ENCODE measurements at regions not wholly inside any gene's neighbourhood (a gene's known extent, or its start where the extent isn't known, plus 50 kb on each side); places are given as distances from the start of the nearest gene placed in this dataset.

GRCh38 chr5:152306386-152306785 is 98.7 kb downstream of the NMUR2 start:
- H3K4me1 ChIP-seq (ENCODE audit: control insufficient read depth in 1 of 2, insufficient read depth in 2 of 2, low read length in 2 of 2) = no peaks in the 10 kb centered on the region
- CTCF ChIA-PET = no interaction called here

More at GRCh38 chr5:152306386-152306785, 98.7 kb downstream of the NMUR2 start:
- H3K9me2 ChIP-seq (ENCODE audit: insufficient read depth) = no peaks in the 10 kb centered on the region
- ChIA-PET POLR2A (no interaction called here), RAD21 (ENCODE audit: low non-redundant PET in 1 of 2, low total read pairs in 2 of 2, uncharacterized antibody in 2 of 2, unreplicated experiment in 2 of 2) (no interaction called here)
- H3K36me3 ChIP-seq (ENCODE audit: control insufficient read depth in 1 of 2, insufficient read depth in 2 of 2, low read length in 2 of 2) = no peaks in the 10 kb centered on the region
- ATAC-seq (no peak), DNase-seq (ENCODE audit: low read depth, low spot score) (no peak)
- H3K4me3 ChIP-seq (replicated peaks in 1 of 2; ENCODE audit: low read depth in 1 of 2, low read length in 2 of 2) = no peak overlapping the region
- H3K27me3 ChIP-seq (ENCODE audit: insufficient read depth, low read length) = 0 out of 2 replicates have a peak, but pooled peaks cover 3% of the 10 kb centered on the region
- H4K20me1 ChIP-seq (ENCODE audit: insufficient read depth) = no peaks in the 10 kb centered on the region
- no peak overlapping the region for H3K4me2 ChIP-seq (ENCODE audit: low read length)
- H3K9me3 ChIP-seq (ENCODE audit: control insufficient read depth in 1 of 2, insufficient read depth in 1 of 2, low read depth in 1 of 2, low read length in 2 of 2) = no peaks in the 10 kb centered on the region
- intact Hi-C loops (cut with micrococcal nuclease) = no loop called here
- H3K9ac ChIP-seq (ENCODE audit: low read length) = no peak overlapping the region
- H3K79me2 ChIP-seq (ENCODE audit: insufficient read depth, low read length) = no peaks in the 10 kb centered on the region
- TF ChIP-seq CTCF (IDR thresholded peaks at IDR 0.05 in 2 of 3, conservative IDR thresholded peaks at IDR 0.05 in 1 of 3; ENCODE audit: borderline replicate concordance in 1 of 3, insufficient read depth in 1 of 3, low read depth in 2 of 3, low read length in 2 of 3) (no peak), ZFX (IDR thresholded peaks at IDR 0.05) (no peak), EGR1 (IDR thresholded peaks at IDR 0.05; ENCODE audit: low read depth) (no peak), ELF1 (IDR thresholded peaks at IDR 0.05; ENCODE audit: borderline replicate concordance, low read depth) (no peak), POLR2AphosphoS5 (IDR thresholded peaks at IDR 0.05; ENCODE audit: low read depth, low read length) (no peak), CBX3 (IDR thresholded peaks at IDR 0.05; ENCODE audit: low read depth) (no peak), MAX (IDR thresholded peaks at IDR 0.05) (no peak), ZNF274 (IDR thresholded peaks at IDR 0.05; ENCODE audit: low read depth, low read length) (no peak), TCF7L2 (IDR thresholded peaks at IDR 0.05; ENCODE audit: borderline replicate concordance, extremely low read depth, insufficient read depth, insufficient read length) (no peak), REST (IDR thresholded peaks at IDR 0.05; ENCODE audit: low read depth) (no peak), POLR2A (IDR thresholded peaks at IDR 0.05; ENCODE audit: borderline replicate concordance, extremely low read depth, insufficient read depth, insufficient read length) (no peak), ATF3 (IDR thresholded peaks at IDR 0.05) (no peak), YY1 (IDR thresholded peaks at IDR 0.05; ENCODE audit: extremely low read depth, insufficient replicate concordance, low read depth, low read length) (no peak)
- H2AFZ ChIP-seq (ENCODE audit: low read depth, low read length, poor library complexity, severe bottlenecking) = no peak overlapping the region
- no peak overlapping the region for H3K27ac ChIP-seq (ENCODE audit: low read depth, low read length)
- BruUV-seq (replicated peaks) = no TSS peak

All from HCT116 (cell line).